Astrocyte (in vitro differentiated cells and primary cell): ENCODE measurements at regions not wholly inside any gene's neighbourhood (a gene's known extent, or its start where the extent isn't known, plus 50 kb on each side); places are given as distances from the start of the nearest gene placed in this dataset.

Source experiments
- DNase-seq: peaks from one replicate; pipeline ENCODE4 v3.0.0-alpha.2; 2010; ENCODE audit warnings: low read depth
- FAIRE-seq: peaks from 2 replicates; lab custom pipeline; 2011; peaks lifted over from hg19 to GRCh38; lab: Jason Lieb, UNC
- H2AFZ ChIP-seq: 2 replicates; pipeline ENCODE4 v1.6.0; 2012; ENCODE audit warnings: low read depth, low read length, inconsistent platforms
- H3K27ac ChIP-seq: 2 replicates; pipeline ENCODE4 v1.5.1; 2011; ENCODE audit warnings: low read depth, low read length, inconsistent platforms
- H3K27me3 ChIP-seq: 2 replicates; pipeline ENCODE4 v1.6.0; 2011; ENCODE audit warnings: low read length, inconsistent platforms; ENCODE audit not compliant: insufficient read depth
- H3K36me3 ChIP-seq: 2 replicates; pipeline ENCODE4 v1.5.1; 2011; ENCODE audit warnings: low read length, inconsistent platforms; ENCODE audit not compliant: insufficient read depth
- H3K4me1 ChIP-seq: 2 replicates; pipeline ENCODE4 v1.5.1; 2011; ENCODE audit warnings: low read length, inconsistent platforms; ENCODE audit not compliant: insufficient read depth
- H3K4me2 ChIP-seq: 2 replicates; pipeline ENCODE4 v1.6.0; 2012; ENCODE audit warnings: low read length, inconsistent platforms
- H3K4me3 ChIP-seq: 2 replicates; pipeline ENCODE4 v1.5.1; 2011; ENCODE audit warnings: low read depth, mild to moderate bottlenecking, low read length, inconsistent platforms; ENCODE audit not compliant: insufficient read depth
- H3K79me2 ChIP-seq: 2 replicates; pipeline ENCODE4 v1.6.0; 2012; ENCODE audit warnings: mild to moderate bottlenecking, low read length, inconsistent platforms; ENCODE audit not compliant: insufficient read depth
- H3K9ac ChIP-seq: 2 replicates; pipeline ENCODE4 v1.6.0; 2012; ENCODE audit warnings: mild to moderate bottlenecking, low read length, inconsistent platforms
- H3K9me3 ChIP-seq: 2 replicates; pipeline ENCODE4 v1.5.1; 2012; ENCODE audit warnings: low read depth, mild to moderate bottlenecking, low read length, inconsistent platforms; ENCODE audit not compliant: insufficient read depth
- H4K20me1 ChIP-seq: 2 replicates; pipeline ENCODE4 v1.6.0; 2012; ENCODE audit warnings: low read length, inconsistent platforms; ENCODE audit not compliant: insufficient read depth
- H3K27ac Mint-ChIP-seq: one replicate; pipeline ENCODE4 v1.8.0; 2021; ENCODE audit warnings: mild to moderate bottlenecking, mixed read lengths; ENCODE audit not compliant: unreplicated experiment
- H3K27me3 Mint-ChIP-seq: one replicate; pipeline ENCODE4 v1.8.0; 2021; ENCODE audit warnings: low read depth, mixed read lengths; ENCODE audit not compliant: unreplicated experiment
- H3K36me3 Mint-ChIP-seq: one replicate; pipeline ENCODE4 v1.8.0; 2021; ENCODE audit warnings: low read depth, mixed read lengths; ENCODE audit not compliant: unreplicated experiment
- H3K4me1 Mint-ChIP-seq: one replicate; pipeline ENCODE4 v1.8.0; 2021; ENCODE audit warnings: low read depth, mixed read lengths; ENCODE audit not compliant: unreplicated experiment
- H3K4me3 Mint-ChIP-seq: one replicate; pipeline ENCODE4 v1.8.0; 2021; ENCODE audit warnings: mild to moderate bottlenecking, moderate library complexity, mixed read lengths; ENCODE audit not compliant: unreplicated experiment
- H3K9me3 Mint-ChIP-seq: one replicate; pipeline ENCODE4 v1.8.0; 2021; ENCODE audit warnings: mild to moderate bottlenecking, mixed read lengths; ENCODE audit not compliant: unreplicated experiment
- EZH2 ChIP-seq: IDR thresholded peaks from 2 replicates; pipeline ENCODE4 v1.6.1; 2012; ENCODE audit warnings: mild to moderate bottlenecking, low read length, inconsistent platforms; ENCODE audit not compliant: insufficient read depth
- TF ChIP-seq, protein P1 (sequence below): IDR thresholded peaks from 2 replicates; pipeline ENCODE4 v1.5.1; 2011; ENCODE audit warnings: low read depth, mild to moderate bottlenecking, inconsistent platforms, low read length, moderate library complexity; ENCODE audit not compliant: insufficient read depth

DNA sequence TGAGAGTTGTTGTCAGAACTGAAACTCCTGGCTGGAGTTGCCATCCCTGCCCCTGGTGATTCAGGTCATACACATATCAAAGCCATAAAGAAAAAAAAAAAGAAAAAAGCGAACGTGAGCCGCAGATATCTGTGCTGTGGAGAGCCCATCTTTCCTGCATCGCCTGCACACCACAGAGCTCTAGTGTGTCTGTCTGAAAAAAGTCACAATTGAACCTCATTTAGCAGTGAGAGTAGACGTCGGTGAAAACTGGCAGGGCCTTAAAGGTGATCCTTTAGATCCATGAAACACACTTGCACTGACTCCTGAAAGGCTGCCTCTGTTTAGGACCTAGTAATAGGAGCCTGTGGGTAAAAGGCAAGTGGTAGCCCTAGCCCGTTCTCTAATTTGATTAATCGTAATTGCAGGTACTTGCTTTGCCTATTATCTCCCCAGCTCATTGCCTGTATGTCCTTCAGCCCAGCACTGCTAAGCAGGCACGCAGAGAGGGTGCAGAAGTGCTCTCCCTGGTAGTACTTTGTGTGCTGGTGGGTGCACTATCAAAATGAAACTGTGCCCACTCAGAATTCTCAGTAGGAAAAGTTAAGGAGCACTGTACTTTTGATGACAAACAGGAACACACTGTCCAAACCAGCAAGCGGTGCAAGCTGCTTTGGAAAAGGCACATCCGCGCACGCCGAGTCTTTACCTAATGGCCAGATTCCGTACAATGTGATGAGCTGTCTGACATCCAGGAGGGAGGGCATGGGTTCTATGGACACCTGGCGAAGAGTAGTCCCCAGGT lies 103.5 kb upstream of the ASB18 start:
- no peaks in the 10 kb centered on the region for H3K4me1 ChIP-seq
- no peak overlapping the region for H3K4me2 ChIP-seq
- H3K27ac ChIP-seq = no peak overlapping the region
- DNase-seq (no peak), FAIRE-seq (no peak)
- no peak overlapping the region for H3K27ac Mint-ChIP-seq
- no peaks in the 10 kb centered on the region for H3K36me3 Mint-ChIP-seq
- no peak overlapping the region for H3K4me3 ChIP-seq
- H3K27me3 Mint-ChIP-seq = peaks cover 61% of the 10 kb centered on the region
- H3K27me3 ChIP-seq = peaks cover 18% of the 10 kb centered on the region
- H4K20me1 ChIP-seq = no peaks in the 10 kb centered on the region
- no peaks in the 10 kb centered on the region for H3K79me2 ChIP-seq
- peaks cover 6% of the 10 kb centered on the region for H3K4me1 Mint-ChIP-seq
- TF ChIP-seq, protein P1, sequence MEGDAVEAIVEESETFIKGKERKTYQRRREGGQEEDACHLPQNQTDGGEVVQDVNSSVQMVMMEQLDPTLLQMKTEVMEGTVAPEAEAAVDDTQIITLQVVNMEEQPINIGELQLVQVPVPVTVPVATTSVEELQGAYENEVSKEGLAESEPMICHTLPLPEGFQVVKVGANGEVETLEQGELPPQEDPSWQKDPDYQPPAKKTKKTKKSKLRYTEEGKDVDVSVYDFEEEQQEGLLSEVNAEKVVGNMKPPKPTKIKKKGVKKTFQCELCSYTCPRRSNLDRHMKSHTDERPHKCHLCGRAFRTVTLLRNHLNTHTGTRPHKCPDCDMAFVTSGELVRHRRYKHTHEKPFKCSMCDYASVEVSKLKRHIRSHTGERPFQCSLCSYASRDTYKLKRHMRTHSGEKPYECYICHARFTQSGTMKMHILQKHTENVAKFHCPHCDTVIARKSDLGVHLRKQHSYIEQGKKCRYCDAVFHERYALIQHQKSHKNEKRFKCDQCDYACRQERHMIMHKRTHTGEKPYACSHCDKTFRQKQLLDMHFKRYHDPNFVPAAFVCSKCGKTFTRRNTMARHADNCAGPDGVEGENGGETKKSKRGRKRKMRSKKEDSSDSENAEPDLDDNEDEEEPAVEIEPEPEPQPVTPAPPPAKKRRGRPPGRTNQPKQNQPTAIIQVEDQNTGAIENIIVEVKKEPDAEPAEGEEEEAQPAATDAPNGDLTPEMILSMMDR = no peak
- TF ChIP-seq EZH2 = no peak
- H3K9me3 ChIP-seq = no peaks in the 10 kb centered on the region
- H3K36me3 ChIP-seq = no peaks in the 10 kb centered on the region
- no peaks in the 10 kb centered on the region for H3K9me3 Mint-ChIP-seq
- no peak overlapping the region for H3K4me3 Mint-ChIP-seq
- H3K9ac ChIP-seq = no peak overlapping the region
- H2AFZ ChIP-seq = no peak overlapping the region

DNA sequence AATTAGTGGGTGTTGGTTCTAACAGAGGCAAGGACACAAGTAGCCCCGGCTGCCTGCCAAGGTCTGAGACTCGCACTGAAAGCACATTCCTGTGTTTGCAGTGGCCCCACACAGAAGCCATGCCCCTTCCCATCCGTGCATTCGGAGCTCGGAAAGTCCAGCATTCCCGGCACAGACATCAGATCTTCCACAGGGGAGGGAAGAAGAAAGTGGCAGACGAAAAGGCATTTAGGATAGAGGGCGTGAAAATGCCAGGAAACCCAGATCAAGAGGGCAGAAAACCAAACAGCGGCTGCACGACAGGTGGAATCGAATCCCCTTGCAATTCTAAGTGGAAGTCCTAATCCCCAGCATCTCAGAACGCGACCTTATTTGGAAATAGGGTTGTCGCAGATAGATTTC lies 105.5 kb upstream of the ASB18 start:
- Histone ChIP-seq H3K36me3 (no peaks in the 10 kb centered on the region), H3K4me2 (peak overlapping the region; percentile 20), H3K9me3 (no peaks in the 10 kb centered on the region), H3K4me3 (no peak overlapping the region), H3K79me2 (no peaks in the 10 kb centered on the region), H3K4me1 (no peaks in the 10 kb centered on the region), H2AFZ (no peak overlapping the region), H3K27me3 (peaks cover 18% of the 10 kb centered on the region), H4K20me1 (no peaks in the 10 kb centered on the region), H3K9ac (no peak overlapping the region), H3K27ac (no peak overlapping the region)
- Mint-ChIP-seq H3K36me3 (no peaks in the 10 kb centered on the region), H3K4me1 (peaks cover 6% of the 10 kb centered on the region), H3K27me3 (peaks cover 47% of the 10 kb centered on the region), H3K27ac (no peak overlapping the region), H3K4me3 (no peak overlapping the region), H3K9me3 (no peaks in the 10 kb centered on the region)
- FAIRE-seq (no peak), DNase-seq (peak; percentile 21)
- TF ChIP-seq, protein P1 = no peak
- no peak for TF ChIP-seq EZH2

DNA sequence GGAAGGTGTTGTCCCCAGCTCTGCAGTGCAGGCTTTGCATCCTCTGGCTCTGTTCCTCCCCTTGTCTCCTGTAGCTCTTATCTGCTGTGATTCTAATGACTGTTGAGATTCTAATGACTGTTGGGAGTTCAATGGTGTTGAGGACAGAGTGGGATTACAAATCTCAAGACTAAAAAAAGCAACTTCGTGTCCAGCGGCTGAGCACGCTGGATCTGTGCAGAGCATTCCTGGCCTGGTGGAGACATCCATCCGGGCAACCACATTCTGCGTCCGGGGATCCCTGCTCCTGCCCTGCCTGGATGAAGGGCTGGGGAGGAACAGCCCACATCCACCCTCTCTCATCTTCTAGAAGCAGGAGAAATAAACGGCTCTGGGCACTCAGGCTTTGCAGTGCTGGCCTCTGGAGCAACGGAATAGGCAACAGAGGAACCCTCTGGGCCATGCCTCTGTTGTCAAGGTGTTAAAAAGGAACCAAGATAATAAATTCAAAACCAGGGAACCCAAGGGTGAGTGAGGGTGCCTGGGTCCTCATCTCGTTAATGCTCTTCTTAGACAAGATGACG lies 106.7 kb upstream of the ASB18 start:
- H3K27ac ChIP-seq = no peak overlapping the region
- no peak for TF ChIP-seq EZH2
- TF ChIP-seq, protein P1 = no peak
- H3K4me3 ChIP-seq = no peak overlapping the region
- H3K4me2 ChIP-seq = no peak overlapping the region
- H2AFZ ChIP-seq = no peak overlapping the region
- H3K4me1 Mint-ChIP-seq = peaks cover 6% of the 10 kb centered on the region
- DNase-seq = no peak
- H3K9me3 Mint-ChIP-seq = no peaks in the 10 kb centered on the region
- peaks cover 18% of the 10 kb centered on the region for H3K27me3 ChIP-seq
- H3K79me2 ChIP-seq = no peaks in the 10 kb centered on the region
- no peak overlapping the region for H3K4me3 Mint-ChIP-seq
- H3K4me1 ChIP-seq = no peaks in the 10 kb centered on the region
- H3K27ac Mint-ChIP-seq = no peak overlapping the region
- H3K9ac ChIP-seq = no peak overlapping the region
- H3K27me3 Mint-ChIP-seq = peaks cover 35% of the 10 kb centered on the region
- H4K20me1 ChIP-seq = no peaks in the 10 kb centered on the region
- no peak for FAIRE-seq
- no peaks in the 10 kb centered on the region for H3K36me3 Mint-ChIP-seq
- no peaks in the 10 kb centered on the region for H3K36me3 ChIP-seq
- no peaks in the 10 kb centered on the region for H3K9me3 ChIP-seq
